ENCODE measurements at regions not wholly inside any gene's neighbourhood (a gene's known extent, or its start where the extent isn't known, plus 50 kb on each side); places are given as distances from the start of the nearest gene placed in this dataset.

GRCh38 chr2:6310256-6311215, 555.2 kb downstream of the CMPK2 start:
- DNase-seq, result no peak

GRCh38 chr2:6312367-6312766, 553.3 kb downstream of the CMPK2 start:
- DNase-seq, result no peak

- DNase-seq, result no peak
Observed at GRCh38 chr2:6314218-6314960, 551.3 kb downstream of the CMPK2 start.

- no peak for DNase-seq
Observed at GRCh38 chr2:6325616-6326015, 540.1 kb downstream of the CMPK2 start.

GRCh38 chr2:6326958-6327357, 538.7 kb downstream of the CMPK2 start:
- DNase-seq, result no peak

- no peak for DNase-seq
Observed at GRCh38 chr2:6336752-6337471, 528.8 kb downstream of the CMPK2 start.

- no peak for DNase-seq
Observed at GRCh38 chr2:6337472-6337820, 528.3 kb downstream of the CMPK2 start.

GRCh38 chr2:6341588-6342129, 524.0 kb downstream of the CMPK2 start:
- no peak for DNase-seq

GRCh38 chr2:6342273-6342920, 523.3 kb downstream of the CMPK2 start:
- no peak for DNase-seq

GRCh38 chr2:6343076-6343475, 522.6 kb downstream of the CMPK2 start:
- no peak for DNase-seq

- DNase-seq, result no peak
Observed at GRCh38 chr2:6352247-6352646, 513.5 kb downstream of the CMPK2 start.

- no peak for DNase-seq
Observed at GRCh38 chr2:6352906-6353515, 512.7 kb downstream of the CMPK2 start.

GRCh38 chr2:6353669-6354068, 512.0 kb downstream of the CMPK2 start:
- no peak for DNase-seq

- no peak for DNase-seq
Observed at GRCh38 chr2:6354546-6354945, 511.2 kb downstream of the CMPK2 start.

GRCh38 chr2:6355886-6356761, 509.6 kb downstream of the CMPK2 start:
- no peak for DNase-seq

- DNase-seq, result no peak
Observed at GRCh38 chr2:6358546-6358945, 507.2 kb downstream of the CMPK2 start.

GRCh38 chr2:6358985-6359384, 506.7 kb downstream of the CMPK2 start:
- DNase-seq, result no peak

- no peak for DNase-seq
Observed at GRCh38 chr2:6359964-6360363, 505.7 kb downstream of the CMPK2 start.

GRCh38 chr2:6362671-6363450, 502.8 kb downstream of the CMPK2 start:
- no peak for DNase-seq

GRCh38 chr2:6368281-6368680, 497.4 kb downstream of the CMPK2 start:
- DNase-seq, result no peak

Data from NCI-H1930 (cell line).